GM12872 (cell line): ENCODE measurements at regions not wholly inside any gene's neighbourhood (a gene's known extent, or its start where the extent isn't known, plus 50 kb on each side); places are given as distances from the start of the nearest gene placed in this dataset.

Experiments
- CTCF ChIP-seq: IDR thresholded peaks from 3 replicates; pipeline ENCODE4 v1.5.1; 2011; ENCODE audit warnings: low read depth, mild to moderate bottlenecking, low read length, moderate library complexity; ENCODE audit not compliant: insufficient read depth

- TF ChIP-seq CTCF = no peak
Measured at GRCh38 chr4:65063601-65064000, 606.7 kb downstream of the EPHA5 start.

GRCh38 chr4:65050786-65051185, 619.5 kb downstream of the EPHA5 start:
- no peak for TF ChIP-seq CTCF

GRCh38 chr4:65046192-65047133, 623.8 kb downstream of the EPHA5 start:
- TF ChIP-seq CTCF = no peak

GRCh38 chr4:65033899-65034298, 624.6 kb upstream of the TECRL start:
- no peak for TF ChIP-seq CTCF

GRCh38 chr4:65028592-65028991, 619.3 kb upstream of the TECRL start:
- TF ChIP-seq CTCF = no peak

- TF ChIP-seq CTCF = no peak
Measured at GRCh38 chr4:65023883-65024670, 614.8 kb upstream of the TECRL start.

DNA sequence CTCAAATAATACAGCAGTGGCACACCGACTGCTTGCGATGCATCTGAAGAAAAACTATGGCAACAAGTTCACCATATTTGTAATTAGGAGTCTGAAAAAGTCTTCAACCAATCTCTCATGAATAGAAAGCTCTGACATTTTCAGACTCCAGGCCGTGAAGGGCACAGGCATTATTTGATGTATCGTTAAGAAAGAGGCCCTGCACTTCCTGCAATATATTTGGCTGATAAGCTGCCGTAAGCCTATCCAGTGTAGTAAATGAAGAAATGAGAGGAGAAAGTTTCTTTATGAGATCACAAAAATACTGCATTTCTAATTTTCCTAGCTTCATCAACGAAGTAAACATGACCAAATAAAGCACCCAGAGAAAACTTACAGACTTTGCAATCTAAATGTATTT, 613.8 kb upstream of the TECRL start:
- TF ChIP-seq CTCF = no peak
